ENCODE measurements at regions not wholly inside any gene's neighbourhood (a gene's known extent, or its start where the extent isn't known, plus 50 kb on each side); places are given as distances from the start of the nearest gene placed in this dataset.
"Not testable (repeated sequence)": the region's sequence is repeated elsewhere in the genome, so short reads cannot be mapped to it uniquely, and the experiment has no call there.

DNA sequence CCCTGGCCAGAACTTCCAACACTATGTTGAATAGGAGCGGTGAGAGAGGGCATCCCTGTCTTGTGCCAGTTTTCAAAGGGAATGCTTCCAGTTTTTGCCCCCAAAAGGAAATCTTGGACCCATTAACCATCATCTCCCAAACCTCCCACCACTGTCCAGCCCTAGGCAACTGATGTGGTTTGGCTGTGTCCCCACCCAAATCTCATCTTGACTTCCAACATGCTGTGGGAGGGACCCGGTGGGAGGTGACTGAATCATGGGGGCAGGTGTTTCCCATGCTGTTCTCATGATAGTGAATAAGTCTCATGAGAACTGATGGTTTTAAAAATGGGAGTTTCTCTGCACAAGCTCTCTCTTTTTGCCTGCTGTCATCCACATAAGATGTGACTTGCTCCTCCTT is 119.1 kb upstream of the RMDN2 start:
- not testable (repeated sequence) for TF ChIP-seq POLR2A, POLR2AphosphoS5 (IDR thresholded peaks at IDR 0.05)
